Keratinocyte (primary cell): ENCODE measurements at regions not wholly inside any gene's neighbourhood (a gene's known extent, or its start where the extent isn't known, plus 50 kb on each side); places are given as distances from the start of the nearest gene placed in this dataset.

Experiments used
- DNase-seq: peaks from one replicate; pipeline ENCODE4 v3.0.0-alpha.2; 2011; ENCODE audit warnings: low read depth, missing footprints, low spot score
- FAIRE-seq: peaks from 2 replicates; lab custom pipeline; 2011; peaks lifted over from hg19 to GRCh38; lab: Jason Lieb, UNC
- H2AFZ ChIP-seq: 2 replicates; pipeline ENCODE4 v1.6.0; 2012; ENCODE audit warnings: low read length, control low read depth, inconsistent platforms; ENCODE audit not compliant: control insufficient read depth
- H3K27ac ChIP-seq: 2 replicates; pipeline ENCODE4 v1.5.1; 2011; ENCODE audit warnings: low read length; ENCODE audit not compliant: control insufficient read depth, insufficient read depth
- H3K27me3 ChIP-seq: 3 replicates; pipeline ENCODE4 v1.6.0; 2011; ENCODE audit warnings: low read length; ENCODE audit not compliant: control insufficient read depth, insufficient read depth; ENCODE audit errors: extremely low read depth
- H3K36me3 ChIP-seq, 2 experiments: 2 replicates in 1 of 2; 3 replicates in 1 of 2; pipeline ENCODE4 v1.5.1; 2011; ENCODE audit warnings: low read length in 2 of 2, mild to moderate bottlenecking in 1 of 2; ENCODE audit not compliant: control insufficient read depth in 2 of 2, insufficient read depth in 2 of 2; ENCODE audit errors: extremely low read depth in 1 of 2
- H3K4me1 ChIP-seq: 3 replicates; pipeline ENCODE4 v1.5.1; 2011; ENCODE audit warnings: low read length; ENCODE audit not compliant: control insufficient read depth, insufficient read depth; ENCODE audit errors: extremely low read depth
- H3K4me2 ChIP-seq: 3 replicates; pipeline ENCODE4 v1.6.0; 2011; ENCODE audit warnings: low read depth, low read length; ENCODE audit not compliant: control insufficient read depth, insufficient read depth; ENCODE audit errors: extremely low read depth
- H3K4me3 ChIP-seq, 3 experiments: fragments of 200-600 bp in 1 of 3; sonication (generic) in 1 of 3; 2 replicates in 2 of 3; 3 replicates in 1 of 3; pipeline ENCODE4 v1.5.1; 2011 to 2016; ENCODE audit warnings: low read length in 3 of 3, mild to moderate bottlenecking in 3 of 3, control low read depth in 2 of 3, inconsistent platforms in 1 of 3, low read depth in 1 of 3, mixed read lengths in 1 of 3, mixed run types in 1 of 3, moderate library complexity in 1 of 3; ENCODE audit not compliant: control insufficient read depth in 2 of 3, insufficient read depth in 2 of 3; ENCODE audit errors: extremely low read depth in 1 of 3
- H3K79me2 ChIP-seq: 2 replicates; pipeline ENCODE4 v1.6.0; 2012; ENCODE audit warnings: low read length; ENCODE audit not compliant: control insufficient read depth, insufficient read depth
- H3K9ac ChIP-seq: 3 replicates; pipeline ENCODE4 v1.6.0; 2011; ENCODE audit warnings: low read length; ENCODE audit not compliant: control insufficient read depth, insufficient read depth; ENCODE audit errors: extremely low read depth
- H3K9me1 ChIP-seq: 3 replicates; pipeline ENCODE4 v1.6.0; 2011; ENCODE audit warnings: low read length; ENCODE audit not compliant: control insufficient read depth, insufficient read depth; ENCODE audit errors: extremely low read depth
- H3K9me3 ChIP-seq: 2 replicates; pipeline ENCODE4 v1.5.1; 2012; ENCODE audit warnings: low read depth, low read length; ENCODE audit not compliant: control insufficient read depth
- H4K20me1 ChIP-seq: 3 replicates; pipeline ENCODE4 v1.6.0; 2011; ENCODE audit warnings: low read length; ENCODE audit not compliant: control insufficient read depth, insufficient read depth; ENCODE audit errors: extremely low read depth
- EZH2 ChIP-seq: IDR thresholded peaks from one replicate; pipeline ENCODE4 v1.6.1; 2012; ENCODE audit warnings: inconsistent platforms, mild to moderate bottlenecking, low read length, moderate library complexity
- dilution Hi-C: fragments of 300-500 bp; cut with MboI; formaldehyde crosslinking; loops from one replicate; pipeline ENCODE4 v1.7.0; 2020; ENCODE audit warnings: low sequenced_read_pairs; ENCODE audit not compliant: extremely low pct_ligation_motif_present
- TF ChIP-seq, protein P1 (sequence below), 3 experiments: IDR thresholded peaks in 1 of 3; conservative IDR thresholded peaks in 1 of 3; optimal IDR thresholded peaks in 1 of 3; 2 replicates in 2 of 3; 3 replicates in 1 of 3; pipeline versions ENCODE3 to v1.5.1; 2011; ENCODE audit warnings: low read length in 3 of 3, mild to moderate bottlenecking in 3 of 3, moderate library complexity in 2 of 3, control low read depth in 1 of 3, inconsistent platforms in 1 of 3; ENCODE audit not compliant: insufficient read depth in 2 of 3; ENCODE audit errors: extremely low read depth in 1 of 3

GRCh38 chr18:75874401-75875089 lies 447.0 kb upstream of the SMIM21 start:
- dilution Hi-C loops = no loop called here
- Histone ChIP-seq H3K27me3 (no peaks in the 10 kb centered on the region), H3K79me2 (no peaks in the 10 kb centered on the region), H3K9me3 (peaks cover 2% of the 10 kb centered on the region), H3K9ac (no peak overlapping the region), H4K20me1 (no peaks in the 10 kb centered on the region), H3K4me3 (no peak overlapping the region), H3K4me1 (no peaks in the 10 kb centered on the region), H3K4me2 (no peak overlapping the region), H3K9me1 (no peaks in the 10 kb centered on the region), H2AFZ (no peak overlapping the region), H3K36me3 (no peaks in the 10 kb centered on the region), H3K27ac (no peak overlapping the region)
- DNase-seq (no peak), FAIRE-seq (no peak)
- TF ChIP-seq EZH2 = no peak
- TF ChIP-seq, protein P1, sequence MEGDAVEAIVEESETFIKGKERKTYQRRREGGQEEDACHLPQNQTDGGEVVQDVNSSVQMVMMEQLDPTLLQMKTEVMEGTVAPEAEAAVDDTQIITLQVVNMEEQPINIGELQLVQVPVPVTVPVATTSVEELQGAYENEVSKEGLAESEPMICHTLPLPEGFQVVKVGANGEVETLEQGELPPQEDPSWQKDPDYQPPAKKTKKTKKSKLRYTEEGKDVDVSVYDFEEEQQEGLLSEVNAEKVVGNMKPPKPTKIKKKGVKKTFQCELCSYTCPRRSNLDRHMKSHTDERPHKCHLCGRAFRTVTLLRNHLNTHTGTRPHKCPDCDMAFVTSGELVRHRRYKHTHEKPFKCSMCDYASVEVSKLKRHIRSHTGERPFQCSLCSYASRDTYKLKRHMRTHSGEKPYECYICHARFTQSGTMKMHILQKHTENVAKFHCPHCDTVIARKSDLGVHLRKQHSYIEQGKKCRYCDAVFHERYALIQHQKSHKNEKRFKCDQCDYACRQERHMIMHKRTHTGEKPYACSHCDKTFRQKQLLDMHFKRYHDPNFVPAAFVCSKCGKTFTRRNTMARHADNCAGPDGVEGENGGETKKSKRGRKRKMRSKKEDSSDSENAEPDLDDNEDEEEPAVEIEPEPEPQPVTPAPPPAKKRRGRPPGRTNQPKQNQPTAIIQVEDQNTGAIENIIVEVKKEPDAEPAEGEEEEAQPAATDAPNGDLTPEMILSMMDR (optimal IDR thresholded peaks at IDR 0.05 in 1 of 3, IDR thresholded peaks at IDR 0.05 in 1 of 3, conservative IDR thresholded peaks at IDR 0.05 in 1 of 3; ENCODE audit: extremely low read depth in 1 of 3, insufficient read depth in 2 of 3, low read length in 3 of 3) = no peak

- H3K4me1 ChIP-seq = no peaks in the 10 kb centered on the region
- TF ChIP-seq, protein P1 (optimal IDR thresholded peaks at IDR 0.05 in 1 of 3, IDR thresholded peaks at IDR 0.05 in 1 of 3, conservative IDR thresholded peaks at IDR 0.05 in 1 of 3; ENCODE audit: extremely low read depth in 1 of 3, insufficient read depth in 2 of 3, low read length in 3 of 3) = no peak
- TF ChIP-seq EZH2 = no peak
- H3K27me3 ChIP-seq = no peaks in the 10 kb centered on the region
- H3K4me2 ChIP-seq = no peak overlapping the region
- peaks cover 2% of the 10 kb centered on the region for H3K9me3 ChIP-seq
- no peak overlapping the region for H3K9ac ChIP-seq
- no peak overlapping the region for H3K27ac ChIP-seq
- DNase-seq (no peak), FAIRE-seq (no peak)
- dilution Hi-C loops = no loop called here
- no peak overlapping the region for H2AFZ ChIP-seq
- H3K9me1 ChIP-seq = no peaks in the 10 kb centered on the region
- H3K36me3 ChIP-seq = no peaks in the 10 kb centered on the region
- no peaks in the 10 kb centered on the region for H3K79me2 ChIP-seq
- no peak overlapping the region for H3K4me3 ChIP-seq
- no peaks in the 10 kb centered on the region for H4K20me1 ChIP-seq
Measured at GRCh38 chr18:75871596-75871995, 444.1 kb upstream of the SMIM21 start.
